Lower leg skin (tissue), 4 donors: ENCODE measurements at regions not wholly inside any gene's neighbourhood (a gene's known extent, or its start where the extent isn't known, plus 50 kb on each side); places are given as distances from the start of the nearest gene placed in this dataset.
"Not testable (repeated sequence)": the region's sequence is repeated elsewhere in the genome, so short reads cannot be mapped to it uniquely, and the experiment has no call there.

ENCODE experiments used
- DNase-seq, 2 donors: peaks; one replicate each; pipeline ENCODE4 v3.0.0-alpha.2; 2019; ENCODE audit warnings: low spot score in 2 of 2
- H3K4me3 ChIP-seq: fragments of 200-600 bp; sonication (generic); 2 replicates; pipeline ENCODE4 v1.5.1; 2017; ENCODE audit warnings: mild to moderate bottlenecking, low read depth; ENCODE audit not compliant: poor library complexity, severe bottlenecking
- CTCF ChIP-seq, 3 donors: fragments of 450-650 bp; IDR thresholded peaks; one replicate each; pipeline ENCODE4 v1.5.1; 2016; ENCODE audit warnings: antibody characterized with exemption in 3 of 3, mild to moderate bottlenecking in 3 of 3, moderate library complexity in 2 of 3
- POLR2A ChIP-seq, 2 donors: fragments of 450-650 bp; IDR thresholded peaks; one replicate each; pipeline ENCODE4 v1.6.1; 2016 to 2017; ENCODE audit warnings: antibody characterized with exemption in 2 of 2, mild to moderate bottlenecking in 1 of 2, moderate library complexity in 1 of 2
- WGBS, 2 donors: methylation state at CpG; one replicate each; pipeline ENCODE4 v1.1.5; 2018; 5-methylcytosine and 5-hydroxymethylcytosine counted together
- intact Hi-C: fragments of 100-400 bp; cut with DNase I; formaldehyde crosslinking; loops from one replicate; pipeline ENCODE4 v1.15.0; 2023; ENCODE audit warnings: low total_unique reads

GRCh38 chr1:191714845-191715244 is 443.4 kb upstream of the RGS18 start:
- DNase-seq = no peak
- WGBS, 2 donors = 79 to 82% methylated on average over 2 of the region's 2 CpGs
- TF ChIP-seq CTCF (IDR thresholded peaks at IDR 0.05) (no peak), POLR2A (IDR thresholded peaks at IDR 0.05) (no peak)
- intact Hi-C loops = no loop called here
- no peak overlapping the region for H3K4me3 ChIP-seq

DNA sequence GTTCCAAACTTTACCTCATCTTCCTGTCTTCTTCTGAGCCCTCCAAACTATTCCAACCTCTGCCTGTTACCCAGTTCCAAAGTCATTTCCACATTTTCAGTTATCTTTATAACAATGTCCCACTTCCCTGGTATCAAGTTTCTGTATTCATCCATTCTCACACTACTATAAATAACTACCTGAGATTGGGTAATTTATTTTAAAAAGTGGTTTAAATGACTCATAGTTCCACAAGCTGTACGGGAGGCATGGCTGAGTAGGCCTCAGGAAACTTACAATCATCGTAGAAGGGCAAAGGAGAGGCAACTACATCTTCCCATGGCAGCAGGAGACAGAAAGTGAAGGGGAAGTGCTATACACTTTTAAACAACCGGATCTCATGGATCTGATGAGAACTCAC is 428.5 kb upstream of the RGS18 start:
- whole genome bisulfite sequencing, 2 donors = 76 to 81% methylated on average over 3 of the region's 3 CpGs
- no peak for TF ChIP-seq POLR2A (IDR thresholded peaks at IDR 0.05)
- TF ChIP-seq CTCF (IDR thresholded peaks at IDR 0.05) = no peak
- intact Hi-C loops = no loop called here

DNA sequence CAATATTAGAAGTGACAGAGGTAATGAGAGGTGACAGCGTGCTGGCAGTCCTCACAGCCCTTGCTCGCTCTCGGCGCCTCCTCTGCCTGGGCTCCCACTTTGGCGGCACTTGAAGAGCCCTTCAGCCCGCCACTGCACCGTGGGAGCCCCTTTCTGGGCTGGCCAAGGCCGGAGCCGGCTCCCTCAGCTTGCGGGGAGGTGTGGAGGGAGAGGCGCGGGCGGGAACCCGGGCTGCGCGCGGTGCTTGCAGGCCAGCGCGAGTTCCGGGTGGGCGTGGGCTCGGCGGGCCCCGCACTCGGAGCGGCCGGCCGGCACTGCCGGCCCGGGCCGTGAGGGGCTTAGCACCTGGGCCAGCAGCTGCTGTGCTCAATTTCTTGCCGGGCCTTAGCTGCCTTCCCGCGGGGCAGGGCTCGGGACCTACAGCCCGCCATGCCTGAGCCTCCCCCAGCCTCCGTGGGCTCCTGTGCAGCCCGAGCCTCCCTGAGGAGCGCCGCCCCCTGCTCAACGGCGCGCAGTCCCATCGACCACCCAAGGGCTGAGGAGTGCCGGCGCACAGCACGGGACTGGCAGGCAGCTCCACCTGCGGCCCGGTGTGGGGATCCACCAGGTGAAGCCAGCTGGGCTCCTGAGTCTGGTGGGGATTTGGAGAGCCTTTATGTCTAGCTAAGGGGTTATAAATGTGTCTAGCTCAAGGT is 426.5 kb upstream of the RGS18 start:
- 95 to 97% methylated on average over 27 to 37 of the region's 49 CpGs for WGBS, 2 donors
- intact Hi-C loops, DNase-seq, H3K4me3 ChIP-seq: not testable (repeated sequence)

More for the DNA sequence above, 428.5 kb upstream of the RGS18 start:
- H3K4me3 ChIP-seq = no peak overlapping the region
- no peak for DNase-seq

- no peak for DNase-seq
- H3K4me3 ChIP-seq = no peak overlapping the region
- intact Hi-C loops = no loop called here
- TF ChIP-seq POLR2A (IDR thresholded peaks at IDR 0.05) (no peak), CTCF (IDR thresholded peaks at IDR 0.05) (no peak)
Measured at GRCh38 chr1:191734321-191734720, 423.9 kb upstream of the RGS18 start.

DNA sequence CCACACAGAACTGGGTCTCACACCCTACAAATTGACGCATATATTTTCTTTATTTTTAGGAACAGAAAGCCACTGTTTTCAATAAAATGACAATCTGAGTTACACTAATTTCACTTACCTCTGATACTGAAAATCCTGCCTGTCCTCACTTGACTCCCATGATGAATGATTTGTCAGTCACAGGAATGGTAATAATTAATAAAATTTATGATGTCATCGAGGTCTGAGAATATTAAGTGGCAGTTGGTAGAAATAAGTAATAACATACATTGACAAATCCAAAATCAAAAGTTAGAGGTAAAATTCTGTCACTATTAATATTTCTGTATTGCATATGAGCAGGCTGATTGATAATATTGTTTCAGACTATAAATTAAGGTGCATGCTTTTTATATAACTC is 418.7 kb upstream of the RGS18 start:
- no peak for DNase-seq
- H3K4me3 ChIP-seq = no peak overlapping the region
- 52 to 77% methylated on average over 2 of the region's 2 CpGs for WGBS, 2 donors
- TF ChIP-seq CTCF (IDR thresholded peaks at IDR 0.05) (no peak), POLR2A (IDR thresholded peaks at IDR 0.05) (no peak)
- intact Hi-C loops = no loop called here

- WGBS, 2 donors = 90 to 93% methylated on average over 4 of the region's 4 CpGs
- intact Hi-C loops = no loop called here
- H3K4me3 ChIP-seq = no peak overlapping the region
- no peak for DNase-seq
- TF ChIP-seq CTCF (IDR thresholded peaks at IDR 0.05) (no peak), POLR2A (IDR thresholded peaks at IDR 0.05) (no peak)
Measured at GRCh38 chr1:191752342-191752741, 405.9 kb upstream of the RGS18 start.
